GM21529 (cell line): ENCODE measurements at regions not wholly inside any gene's neighbourhood (a gene's known extent, or its start where the extent isn't known, plus 50 kb on each side); places are given as distances from the start of the nearest gene placed in this dataset.
A peak's percentile ranks its signal among the peaks of the same experiment; 100 is the strongest.

ENCODE experiments used
- ATAC-seq: cut with Tn5 transposase; IDR thresholded peaks from one replicate; pipeline ENCODE4 v1.9.1; 2021; ENCODE audit not compliant: unreplicated experiment

GRCh38 chr3:30201715-30202114 lies 404.7 kb upstream of the TGFBR2 start:
- no peak for ATAC-seq

GRCh38 chr3:30203301-30203700 lies 403.1 kb upstream of the TGFBR2 start:
- ATAC-seq: no peak

GRCh38 chr3:30204126-30204525 lies 402.3 kb upstream of the TGFBR2 start:
- ATAC-seq: no peak

- ATAC-seq: no peak
Measured at GRCh38 chr3:30206051-30206450, 400.4 kb upstream of the TGFBR2 start.

- no peak for ATAC-seq
Measured at GRCh38 chr3:30221619-30222018, 384.8 kb upstream of the TGFBR2 start.

GRCh38 chr3:30222441-30222840 lies 384.0 kb upstream of the TGFBR2 start:
- ATAC-seq: no peak

- ATAC-seq: no peak
Measured at GRCh38 chr3:30225021-30225420, 381.4 kb upstream of the TGFBR2 start.

GRCh38 chr3:30226601-30227151 lies 379.7 kb upstream of the TGFBR2 start:
- no peak for ATAC-seq

GRCh38 chr3:30227571-30228301 lies 378.7 kb upstream of the TGFBR2 start:
- no peak for ATAC-seq

GRCh38 chr3:30228302-30228631 lies 378.1 kb upstream of the TGFBR2 start:
- no peak for ATAC-seq

GRCh38 chr3:30231277-30232141 lies 374.9 kb upstream of the TGFBR2 start:
- no peak for ATAC-seq

- no peak for ATAC-seq
Measured at GRCh38 chr3:30232142-30232541, 374.3 kb upstream of the TGFBR2 start.

GRCh38 chr3:30233913-30234646 lies 372.3 kb upstream of the TGFBR2 start:
- no peak for ATAC-seq

- ATAC-seq: no peak
Measured at GRCh38 chr3:30236011-30236410, 370.4 kb upstream of the TGFBR2 start.

- no peak for ATAC-seq
Measured at GRCh38 chr3:30241721-30242120, 364.7 kb upstream of the TGFBR2 start.

- ATAC-seq: no peak
Measured at GRCh38 chr3:30245858-30246622, 360.4 kb upstream of the TGFBR2 start.

GRCh38 chr3:30248423-30248822 lies 358.0 kb upstream of the TGFBR2 start:
- ATAC-seq: peak; percentile 96

- ATAC-seq: no peak
Measured at GRCh38 chr3:30252474-30252873, 353.9 kb upstream of the TGFBR2 start.

- ATAC-seq: no peak
Measured at GRCh38 chr3:30253832-30254231, 352.6 kb upstream of the TGFBR2 start.

GRCh38 chr3:30256474-30256873 lies 349.9 kb upstream of the TGFBR2 start:
- ATAC-seq: no peak
